Sigmoid colon (tissue), 6 donors: ENCODE measurements at regions not wholly inside any gene's neighbourhood (a gene's known extent, or its start where the extent isn't known, plus 50 kb on each side); places are given as distances from the start of the nearest gene placed in this dataset.
"Not testable (repeated sequence)": the region's sequence is repeated elsewhere in the genome, so short reads cannot be mapped to it uniquely, and the experiment has no call there.

Experiments used
- DNase-seq: peaks from one replicate; pipeline ENCODE4 v3.0.0-alpha.2; 2019
- H3K27ac ChIP-seq, 4 donors: fragments of 200-600 bp; sonication (generic); one replicate each; pipeline ENCODE4 v1.5.1; 2016 to 2019; ENCODE audit warnings: mild to moderate bottlenecking in 1 of 4
- H3K27me3 ChIP-seq, 3 donors: fragments of 200-600 bp; sonication (generic); one replicate each; pipeline ENCODE4 v1.5.1; 2019; ENCODE audit warnings: mild to moderate bottlenecking in 1 of 3
- H3K36me3 ChIP-seq, 4 donors: fragments of 200-600 bp; sonication (generic); one replicate each; pipeline ENCODE4 v1.5.1; 2016 to 2019
- H3K4me1 ChIP-seq, 4 donors: fragments of 200-600 bp; sonication (generic); one replicate each; pipeline ENCODE4 v1.5.1; 2017 to 2019
- H3K4me3 ChIP-seq, 4 donors: fragments of 200-600 bp; sonication (generic); one replicate each; pipeline ENCODE4 v1.5.1; 2017 to 2019; ENCODE audit warnings: mild to moderate bottlenecking in 2 of 4, moderate library complexity in 1 of 4
- H3K9me3 ChIP-seq, 4 donors: fragments of 200-600 bp in 3 of 4; sonication (generic) in 3 of 4; one replicate each; pipeline versions ENCODE4 v1.5.1 to v1.6.1; 2013 to 2019
- CTCF ChIP-seq, 4 experiments: fragments of 450-650 bp in 3 of 4; fragments of 200-600 bp in 1 of 4; IDR thresholded peaks; one replicate each; pipeline ENCODE4 v1.5.1; 2016 to 2019; ENCODE audit warnings: antibody characterized with exemption in 4 of 4, mild to moderate bottlenecking in 3 of 4, moderate library complexity in 2 of 4
- EP300 ChIP-seq, 4 donors: sonication (generic); formaldehyde crosslinking; IDR thresholded peaks; one replicate each; pipeline ENCODE4 v1.6.1; 2017; ENCODE audit warnings: antibody characterized with exemption in 4 of 4
- POLR2A ChIP-seq, 2 donors: fragments of 450-650 bp; IDR thresholded peaks; one replicate each; pipeline ENCODE4 v1.6.1; 2016; ENCODE audit warnings: antibody characterized with exemption in 2 of 2, mild to moderate bottlenecking in 2 of 2, moderate library complexity in 2 of 2
- POLR2AphosphoS5 ChIP-seq, 4 donors: sonication (generic); formaldehyde crosslinking; IDR thresholded peaks; one replicate each; pipeline ENCODE4 v1.6.1; 2017; ENCODE audit warnings: antibody characterized with exemption in 4 of 4
- WGBS, 2 donors: extraction: QIAGEN DNeasy Blood & Tissue Kit; methylation state at CpG; one replicate each; pipeline ENCODE4 v1.1.7; 2013; 5-methylcytosine and 5-hydroxymethylcytosine counted together
- intact Hi-C: fragments of 100-400 bp; cut with DNase I; formaldehyde crosslinking; loops from one replicate; pipeline ENCODE4 v1.15.1; 2023
- donor health status: healthy with polysubstance abuse.
- donor health status: healthy.

- DNase-seq = no peak
- Histone ChIP-seq H3K27ac (no peak overlapping the region), H3K27me3 (no peaks in the 10 kb centered on the region), H3K36me3 (no peaks in the 10 kb centered on the region), H3K9me3 (no peaks in the 10 kb centered on the region), H3K4me3 (no peak overlapping the region), H3K4me1 (no peaks in the 10 kb centered on the region)
- TF ChIP-seq POLR2A (IDR thresholded peaks at IDR 0.05) (no peak), POLR2AphosphoS5 (IDR thresholded peaks at IDR 0.05) (no peak), CTCF (IDR thresholded peaks at IDR 0.05) (no peak), EP300 (IDR thresholded peaks at IDR 0.05) (no peak)
- intact Hi-C loops = no loop called here
- WGBS, 2 donors = 85 to 86% methylated on average over 1 of the region's 1 CpG
Observed at GRCh38 chr6:130494729-130495128, 128.9 kb downstream of the TMEM200A start.

GRCh38 chr6:130500693-130501092 lies 134.9 kb downstream of the TMEM200A start:
- no peak overlapping the region for H3K4me3 ChIP-seq
- no peaks in the 10 kb centered on the region for H3K9me3 ChIP-seq
- WGBS, 2 donors = 74 to 81% methylated on average over 6 of the region's 6 CpGs
- no peak for TF ChIP-seq POLR2A (IDR thresholded peaks at IDR 0.05)
- TF ChIP-seq EP300 (IDR thresholded peaks at IDR 0.05) = no peak
- no peak for TF ChIP-seq POLR2AphosphoS5 (IDR thresholded peaks at IDR 0.05)
- no peak for TF ChIP-seq CTCF (IDR thresholded peaks at IDR 0.05)
- no peaks in the 10 kb centered on the region for H3K27me3 ChIP-seq
- H3K36me3 ChIP-seq = no peaks in the 10 kb centered on the region
- no peak overlapping the region for H3K27ac ChIP-seq
- H3K4me1 ChIP-seq = no peaks in the 10 kb centered on the region
- intact Hi-C loops = no loop called here
- no peak for DNase-seq

- no peak for DNase-seq
- Histone ChIP-seq H3K27ac (no peak overlapping the region), H3K9me3 (no peaks in the 10 kb centered on the region), H3K4me1 (no peaks in the 10 kb centered on the region), H3K36me3 (no peaks in the 10 kb centered on the region), H3K27me3 (no peaks in the 10 kb centered on the region), H3K4me3 (no peak overlapping the region)
- intact Hi-C loops = no loop called here
- no peak for TF ChIP-seq CTCF (IDR thresholded peaks at IDR 0.05)
- TF ChIP-seq POLR2A (IDR thresholded peaks at IDR 0.05) = no peak
- TF ChIP-seq EP300 (IDR thresholded peaks at IDR 0.05) = no peak
- TF ChIP-seq POLR2AphosphoS5 (IDR thresholded peaks at IDR 0.05) = no peak
Observed at GRCh38 chr6:130503146-130503545, 137.3 kb downstream of the TMEM200A start.

- Histone ChIP-seq H3K27me3 (no peaks in the 10 kb centered on the region), H3K4me1 (no peaks in the 10 kb centered on the region), H3K36me3 (no peaks in the 10 kb centered on the region), H3K27ac (no peak overlapping the region), H3K9me3 (no peaks in the 10 kb centered on the region), H3K4me3 (no peak overlapping the region)
- WGBS, 2 donors = 56 to 72% methylated on average over 4 of the region's 4 CpGs
- intact Hi-C loops = no loop called here
- TF ChIP-seq POLR2AphosphoS5 (IDR thresholded peaks at IDR 0.05) (no peak), POLR2A (IDR thresholded peaks at IDR 0.05) (no peak), EP300 (IDR thresholded peaks at IDR 0.05) (no peak), CTCF (IDR thresholded peaks at IDR 0.05) (no peak)
- no peak for DNase-seq
Observed at GRCh38 chr6:130505808-130506598, 140.2 kb downstream of the TMEM200A start.

GRCh38 chr6:130507005-130507665 lies 141.3 kb downstream of the TMEM200A start:
- H3K9me3 ChIP-seq, H3K36me3 ChIP-seq, H3K4me1 ChIP-seq, intact Hi-C loops, H3K27ac ChIP-seq, H3K4me3 ChIP-seq, DNase-seq, H3K27me3 ChIP-seq: not testable (repeated sequence)
- WGBS, 2 donors = 45 to 68% methylated on average over 5 of the region's 5 CpGs
